Activated gamma-delta T cell treated with Interleukin-2 at 50 U/mL for 16 hours (primary cell): ENCODE measurements at regions not wholly inside any gene's neighbourhood (a gene's known extent, or its start where the extent isn't known, plus 50 kb on each side); places are given as distances from the start of the nearest gene placed in this dataset.

Experiments used
- DNase-seq: peaks from one replicate; pipeline ENCODE4 v3.0.0-alpha.2; 2020

DNA sequence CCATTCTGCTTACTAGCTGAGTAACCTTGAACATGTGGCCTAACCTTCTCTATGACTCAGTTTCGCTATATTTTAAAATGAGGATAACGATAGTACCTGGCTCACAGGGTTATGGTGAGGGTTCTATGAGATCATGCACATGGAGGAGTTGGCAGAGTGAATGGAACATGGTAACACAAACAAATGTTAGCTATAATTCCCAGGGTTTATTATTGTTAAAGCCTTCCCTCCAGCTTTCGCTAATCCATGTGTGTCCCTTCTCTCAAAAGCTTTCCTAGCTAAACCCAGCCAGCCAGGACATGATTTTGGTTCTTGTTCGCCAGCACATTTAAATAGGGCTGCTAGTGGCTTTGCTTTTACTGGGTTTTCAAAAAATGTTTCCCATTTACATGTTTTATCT is 361.0 kb upstream of the NFE2L3 start:
- DNase-seq, result no peak

DNA sequence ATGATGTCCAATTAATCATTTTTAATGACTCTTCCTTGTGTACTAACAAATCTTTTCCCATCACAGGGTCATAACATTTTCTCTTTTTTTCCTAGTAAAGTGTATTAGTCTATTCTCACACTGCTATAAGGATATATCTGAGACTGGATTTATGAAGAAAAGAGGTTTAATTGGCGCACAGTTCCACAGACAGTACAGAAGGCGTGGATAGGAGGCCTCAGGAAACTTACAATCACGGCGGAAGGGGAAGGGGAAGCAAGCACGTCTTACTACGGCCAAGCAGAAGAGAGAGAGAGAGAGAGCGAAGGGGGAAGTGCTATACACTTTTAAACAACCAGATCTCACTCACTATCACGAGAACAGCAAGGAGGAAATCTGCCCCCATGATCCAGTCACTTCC is 359.4 kb upstream of the NFE2L3 start:
- DNase-seq, result no peak

DNA sequence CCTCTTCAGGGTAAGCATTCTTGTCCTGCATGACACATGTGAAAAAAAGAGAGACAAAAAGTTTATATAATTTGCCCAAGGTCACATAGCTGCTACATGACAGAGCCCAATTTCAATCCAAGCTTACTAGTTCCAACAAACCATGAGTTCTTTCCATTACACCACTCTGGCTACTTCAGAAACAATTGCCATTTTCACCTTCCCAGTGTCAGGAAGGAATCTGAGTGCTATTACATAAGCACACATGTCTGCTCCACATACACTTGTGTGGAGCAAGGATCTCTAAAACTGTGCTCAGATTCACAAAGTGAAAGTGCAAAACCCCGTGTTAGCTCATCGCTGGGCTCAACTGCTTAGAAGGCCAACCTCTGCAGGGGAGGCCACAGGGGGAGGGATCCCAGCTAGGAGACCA is 356.2 kb upstream of the NFE2L3 start:
- no peak for DNase-seq

DNA sequence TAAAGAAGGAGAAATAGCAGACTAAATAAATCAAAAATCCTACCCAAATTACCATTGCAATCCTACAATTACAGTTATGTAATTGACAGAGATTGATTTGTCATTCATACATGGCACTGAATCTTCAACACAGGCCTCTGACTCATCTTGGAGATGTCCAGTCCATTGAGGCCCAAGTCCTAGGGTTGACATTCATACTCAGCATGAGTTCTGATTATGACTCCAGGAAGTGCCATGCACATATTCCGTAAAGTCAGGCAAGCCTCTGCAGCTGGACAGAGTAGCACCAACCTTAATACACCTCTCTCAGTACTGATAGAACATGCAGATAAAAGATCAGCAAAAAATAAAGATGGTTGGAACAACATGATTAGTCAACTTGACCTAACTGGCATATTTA is 353.7 kb upstream of the NFE2L3 start:
- no peak for DNase-seq

DNA sequence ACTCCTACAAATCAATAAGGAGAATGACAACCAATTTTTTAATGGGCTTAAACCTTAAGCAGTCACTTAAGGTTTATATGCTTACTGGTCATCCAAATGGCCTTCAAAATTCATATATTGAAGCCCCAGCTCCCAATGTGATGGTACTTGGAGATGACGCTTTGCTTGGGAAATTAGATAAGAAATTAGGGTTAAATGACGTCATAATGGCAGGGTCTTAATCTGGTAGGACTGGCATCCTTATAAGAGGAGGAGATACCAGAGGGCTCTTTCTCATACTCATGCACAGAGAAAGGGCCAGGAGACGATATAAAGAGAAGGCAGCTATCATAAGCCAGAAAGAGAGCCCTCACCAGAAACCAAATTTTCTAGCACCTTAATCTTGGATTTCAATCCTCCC is 350.8 kb upstream of the NFE2L3 start:
- no peak for DNase-seq

DNA sequence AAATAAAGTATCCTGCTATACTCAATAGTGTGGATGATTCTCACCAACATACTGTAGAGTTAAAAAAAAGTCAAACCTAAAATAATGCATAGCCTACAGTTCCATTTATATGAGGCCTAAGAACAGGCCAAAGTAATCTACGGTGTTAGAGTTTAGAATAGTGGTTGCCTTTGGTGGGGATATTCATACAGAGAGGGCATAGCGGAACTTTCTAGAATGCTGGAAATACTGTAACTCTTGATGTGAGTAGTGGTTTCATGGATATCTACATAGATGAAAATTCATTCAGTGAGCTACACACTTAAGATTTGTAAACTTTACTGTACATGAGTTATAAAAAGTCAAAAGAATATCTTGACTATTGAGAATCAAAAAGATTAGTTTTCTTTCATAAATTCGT is 349.9 kb upstream of the NFE2L3 start:
- no peak for DNase-seq

DNA sequence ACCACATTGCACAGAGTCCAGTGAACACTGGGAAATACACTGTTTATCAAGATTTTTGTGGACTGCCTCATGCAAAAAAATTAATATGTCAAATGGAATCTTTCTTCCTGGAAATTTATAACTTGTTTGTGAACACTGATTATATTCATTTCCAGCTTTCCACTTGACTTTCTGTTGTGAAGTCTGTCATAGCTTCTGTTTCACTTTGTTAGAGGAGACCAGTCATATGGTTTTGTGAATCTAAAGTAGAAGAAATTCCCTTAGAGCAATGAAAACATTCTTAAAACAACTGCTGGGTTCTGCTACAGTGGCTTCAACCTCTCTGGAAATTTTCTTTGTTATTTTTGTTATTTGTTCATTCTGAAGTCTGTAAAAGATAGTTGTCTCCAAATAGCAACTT is 349.5 kb upstream of the NFE2L3 start:
- DNase-seq, result no peak

DNA sequence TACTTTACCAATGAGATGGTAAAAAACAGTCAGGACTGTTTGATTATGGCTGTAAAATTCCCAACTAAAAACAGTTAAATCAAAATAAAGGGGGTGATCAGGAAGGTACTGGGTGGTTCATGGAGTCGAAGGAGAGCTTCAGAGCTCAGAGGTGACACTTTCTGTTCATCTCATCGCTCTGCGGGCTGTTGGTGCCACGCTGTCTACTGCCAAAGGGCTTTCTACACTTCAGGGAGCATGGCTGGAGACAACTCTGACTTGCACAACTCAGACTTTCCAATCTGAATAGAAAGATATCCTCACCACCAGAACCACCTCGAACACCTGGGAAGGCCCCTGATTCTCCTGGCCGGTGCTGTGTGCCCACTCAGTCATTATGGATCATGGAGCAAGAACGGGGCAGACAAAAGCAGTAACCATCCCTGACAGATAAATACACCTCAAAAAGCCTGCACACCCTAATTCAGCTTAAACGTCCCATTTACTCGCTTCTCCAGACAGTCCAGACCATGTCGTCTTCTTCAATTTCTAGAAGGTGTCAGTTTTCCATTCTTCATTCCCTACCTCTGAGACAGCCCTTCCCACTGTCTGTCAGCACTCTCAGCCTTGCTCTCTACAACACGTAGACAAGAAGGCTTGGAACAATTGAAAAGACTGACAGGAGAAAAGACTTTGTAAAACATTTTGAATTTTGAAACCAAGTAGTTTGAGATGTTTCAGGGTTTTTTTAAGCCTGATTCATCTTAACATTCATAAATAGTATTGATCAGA is 348.7 kb upstream of the NFE2L3 start:
- DNase-seq, result no peak

DNA sequence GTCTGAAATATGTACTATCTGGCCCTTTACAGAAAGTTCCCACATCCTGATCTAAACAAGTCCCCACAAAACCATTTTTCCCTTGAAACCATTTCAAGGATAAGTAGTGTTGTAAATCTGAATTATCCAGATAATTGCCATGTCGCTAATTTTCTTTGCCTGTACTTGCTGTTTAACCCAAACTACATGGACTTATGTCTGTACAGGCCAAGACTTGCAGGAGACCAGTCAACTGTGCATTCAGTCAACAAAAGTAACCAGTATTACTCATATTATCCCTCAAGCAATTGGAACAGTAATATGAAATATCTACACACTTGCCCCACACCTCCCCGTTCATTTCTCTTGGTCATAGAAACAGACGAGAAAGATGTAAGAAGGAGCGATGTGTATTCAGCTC is 347.8 kb upstream of the NFE2L3 start:
- DNase-seq, result no peak

DNA sequence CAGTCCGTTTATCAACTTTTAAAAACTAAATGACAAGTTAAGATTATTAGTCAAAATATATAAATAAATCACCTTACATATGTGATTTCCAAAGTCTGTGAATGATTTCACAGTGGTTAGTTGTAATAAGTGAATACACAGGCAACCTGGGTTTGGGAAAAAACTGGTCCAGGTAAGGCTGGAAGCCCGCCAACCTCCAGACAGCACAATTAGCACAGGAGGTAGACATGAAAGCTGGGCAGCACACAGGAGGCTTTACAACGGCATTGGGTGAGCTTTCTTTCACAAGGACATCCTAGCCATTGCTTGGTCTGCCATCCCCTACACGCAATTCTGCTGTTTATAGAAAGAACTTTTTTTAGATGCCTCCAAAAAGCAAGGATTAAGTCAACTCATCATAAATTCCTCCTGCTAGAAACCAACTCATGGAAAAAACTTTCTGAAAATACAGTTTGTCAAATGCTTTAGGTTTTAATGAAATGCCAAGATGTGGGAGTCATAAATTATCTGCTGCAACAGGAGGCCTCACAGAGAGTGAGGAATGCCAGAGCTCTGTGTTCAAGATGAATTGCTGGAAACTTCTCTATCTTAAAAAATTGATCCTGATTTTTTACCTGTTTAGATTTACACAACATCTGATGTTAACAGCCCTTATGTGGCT is 346.8 kb upstream of the NFE2L3 start:
- no peak for DNase-seq

DNA sequence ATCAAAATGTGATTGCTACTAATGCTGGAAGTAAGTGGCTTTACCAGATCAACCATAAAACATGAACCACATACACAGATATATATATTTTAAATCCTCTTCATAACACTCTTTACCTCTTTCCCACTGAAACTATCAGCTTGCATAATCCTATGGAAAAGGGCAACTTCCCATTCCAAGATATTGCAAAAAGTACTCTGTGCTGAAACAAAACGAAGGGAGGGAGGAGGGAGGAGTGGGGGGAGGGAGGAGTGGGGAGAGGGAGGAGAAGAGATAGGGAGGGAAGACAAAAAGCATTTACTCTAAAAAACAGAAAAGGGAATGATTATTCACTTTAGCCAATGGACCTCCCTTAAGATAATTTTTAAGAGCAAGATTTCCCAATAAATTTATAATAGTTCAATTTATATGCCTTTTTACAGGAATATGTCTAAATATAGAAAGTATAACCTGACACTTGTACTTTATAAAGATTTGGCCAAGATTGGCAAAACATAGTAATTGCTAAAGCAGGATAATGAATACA is 344.8 kb upstream of the NFE2L3 start:
- no peak for DNase-seq

DNA sequence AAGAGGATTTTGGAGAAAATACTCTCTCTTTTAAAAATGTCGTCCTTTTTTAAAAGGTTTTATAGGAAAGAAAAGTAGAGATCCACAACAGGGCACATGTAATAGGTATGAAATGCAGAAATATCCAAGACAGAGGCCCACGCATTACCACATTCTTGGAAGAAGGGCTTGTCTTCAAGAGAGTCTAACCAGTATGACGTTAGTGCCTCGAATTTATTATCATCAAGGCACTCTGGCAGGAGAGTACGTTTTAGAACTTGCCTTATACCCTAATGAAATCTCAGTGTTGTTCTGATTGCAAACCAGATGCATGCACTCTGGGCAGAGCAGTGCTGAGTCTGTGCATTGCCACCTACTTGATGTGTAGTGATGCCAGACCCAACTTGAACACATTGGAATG is 342.6 kb upstream of the NFE2L3 start:
- no peak for DNase-seq

DNA sequence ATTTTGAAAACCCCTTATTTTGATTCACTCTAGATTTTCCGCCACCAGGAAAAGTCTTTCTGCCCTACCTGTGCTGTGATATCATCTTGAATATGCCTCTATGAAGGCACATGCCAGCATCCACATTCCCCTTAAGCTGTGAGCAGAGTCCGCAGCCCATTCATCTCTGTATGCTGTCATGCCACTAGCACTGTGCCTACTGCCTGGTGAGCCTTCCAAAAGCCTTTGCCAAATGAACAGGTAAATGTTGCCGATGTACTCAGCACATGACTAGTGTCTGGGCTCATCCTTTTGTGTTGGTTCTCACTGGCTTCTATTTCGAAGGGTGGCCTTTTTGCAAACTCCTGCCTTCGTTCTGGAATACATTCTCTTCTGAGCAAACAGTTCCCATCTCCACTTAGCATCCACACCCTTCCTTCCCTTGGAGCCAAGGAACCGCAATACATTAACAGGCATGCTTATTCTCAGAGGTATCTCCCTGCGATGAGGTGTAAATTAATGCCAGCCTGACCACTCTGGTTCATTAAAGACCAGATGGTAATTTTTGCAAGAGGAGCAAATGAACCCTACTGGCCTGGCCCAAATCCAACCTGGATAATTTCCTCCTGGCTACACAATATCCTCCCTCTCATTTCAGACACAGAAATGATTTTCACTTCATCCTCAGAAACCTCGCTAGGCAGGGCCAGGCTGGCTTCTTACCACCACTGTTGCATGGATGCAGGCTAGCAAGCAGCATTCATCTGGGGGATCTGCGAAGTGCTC is 339.7 kb upstream of the NFE2L3 start:
- DNase-seq, result no peak

DNA sequence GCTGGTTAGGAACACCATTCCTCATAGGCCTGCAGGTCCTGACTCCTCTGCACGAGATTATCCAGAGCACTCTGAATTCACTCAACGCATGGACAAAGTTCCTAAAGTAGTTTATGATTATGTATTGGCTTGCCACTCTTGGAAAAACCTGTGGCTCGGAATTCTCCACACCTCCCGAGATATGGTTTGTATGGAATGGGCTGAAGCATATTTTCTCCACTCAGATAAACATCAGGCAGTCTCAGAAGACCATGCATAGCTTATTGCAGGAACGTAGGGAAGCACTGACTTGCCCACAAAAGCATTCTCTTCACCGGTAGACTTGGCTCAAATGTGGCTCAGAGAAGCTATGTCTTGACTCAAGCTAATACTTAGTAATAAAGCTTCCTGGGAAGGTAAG is 338.6 kb upstream of the NFE2L3 start:
- no peak for DNase-seq

DNA sequence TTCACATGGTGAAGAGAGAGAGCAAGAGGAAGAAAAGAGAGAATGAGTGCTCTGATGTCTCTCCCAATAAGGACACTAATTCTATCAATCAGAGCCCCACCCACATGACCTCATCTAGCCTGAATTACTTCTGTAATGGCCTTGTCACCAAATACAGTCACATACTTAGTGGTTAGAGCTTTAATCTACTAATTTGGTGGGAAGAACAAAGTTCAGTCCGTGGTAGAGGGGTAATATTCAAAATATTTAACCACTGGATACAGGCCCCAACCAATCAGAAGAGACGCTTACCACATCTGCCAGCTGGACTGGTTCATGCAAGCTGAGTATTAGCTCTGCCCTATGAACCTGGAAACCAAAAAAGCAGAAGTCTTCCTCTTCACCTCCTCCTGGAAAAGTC is 336.3 kb upstream of the NFE2L3 start:
- no peak for DNase-seq

DNA sequence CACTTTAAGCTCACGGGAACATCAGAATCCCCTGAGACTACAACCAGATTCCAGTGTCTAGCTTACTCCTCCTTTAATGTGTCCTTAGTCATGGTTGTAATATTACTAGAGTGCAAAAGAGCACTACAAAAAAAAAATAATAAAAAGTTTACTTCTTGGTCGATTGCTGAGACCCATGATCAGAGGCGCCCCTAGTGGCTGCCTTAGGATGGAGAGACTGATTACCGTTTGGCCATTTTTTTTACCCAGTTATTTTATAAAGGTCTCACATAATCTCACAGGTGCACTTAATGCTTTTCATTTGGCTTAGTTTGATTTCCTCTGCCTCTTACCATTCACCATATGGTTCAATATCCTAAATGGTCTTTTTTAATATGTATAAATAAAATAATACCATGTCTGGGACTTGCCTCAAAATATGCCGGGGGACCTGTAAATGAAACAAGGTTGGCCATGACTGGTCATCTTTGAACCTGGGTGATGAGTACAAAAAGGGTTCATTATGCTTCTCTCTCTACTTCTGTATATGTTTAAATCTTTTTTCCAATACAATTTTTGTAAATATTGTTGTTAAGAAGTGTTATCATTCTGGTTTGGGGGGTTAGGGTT is 331.5 kb upstream of the NFE2L3 start:
- no peak for DNase-seq

DNA sequence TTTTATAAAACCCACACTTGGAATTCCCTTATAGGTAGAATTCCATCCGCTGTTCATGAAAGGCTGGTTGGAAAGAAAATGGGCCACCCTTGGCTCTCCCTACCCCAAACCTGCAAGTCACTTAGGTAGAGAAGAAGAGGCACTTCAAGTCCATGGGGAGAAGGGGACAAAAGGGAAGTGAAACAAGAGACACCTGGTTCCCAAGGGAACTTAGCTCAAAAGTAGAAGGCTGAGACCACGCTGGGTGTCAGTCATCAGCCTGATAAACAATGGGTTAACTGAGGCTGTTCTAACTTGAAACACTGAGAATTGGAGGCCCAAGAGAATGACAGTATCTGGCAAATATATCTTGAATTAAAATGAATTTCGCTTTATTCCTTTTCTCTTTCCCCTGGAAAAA is 330.8 kb upstream of the NFE2L3 start:
- no peak for DNase-seq

DNA sequence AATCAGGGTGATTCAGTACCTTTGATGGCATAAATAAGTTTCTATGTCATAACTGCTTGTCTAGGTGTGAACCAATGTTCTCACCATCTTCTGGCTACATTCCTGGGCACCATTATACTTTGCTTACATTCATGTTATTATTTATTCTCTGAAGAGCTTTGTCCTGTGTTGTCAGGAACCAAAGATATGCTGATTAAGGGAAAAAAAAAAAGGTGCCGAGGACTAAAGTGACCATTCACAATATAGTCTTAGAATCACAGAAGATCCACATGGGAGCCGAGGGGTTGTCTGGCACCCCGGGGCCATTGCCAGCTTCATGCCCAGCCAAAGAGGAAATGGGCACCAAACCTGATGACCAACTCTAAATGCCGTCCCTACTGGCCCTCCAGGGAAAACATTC is 329.2 kb upstream of the NFE2L3 start:
- no peak for DNase-seq

DNA sequence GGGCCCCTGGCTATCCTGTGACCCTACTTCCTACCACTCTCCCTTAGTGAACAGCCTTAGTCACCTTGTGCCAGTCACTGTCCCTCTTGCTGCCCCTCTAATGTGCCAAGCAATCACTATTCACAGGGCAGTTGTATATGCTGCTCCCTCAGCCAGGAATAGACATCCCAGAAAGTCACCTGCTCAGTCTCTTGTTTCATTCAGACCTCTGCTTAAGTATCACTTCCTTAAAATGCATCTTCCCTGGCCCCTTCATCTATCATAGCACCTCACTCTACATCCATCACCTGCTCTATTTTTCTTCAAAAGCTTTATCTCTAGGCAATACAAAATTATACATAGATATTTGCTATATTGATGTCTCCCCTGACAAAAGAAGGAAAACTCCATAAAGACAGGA is 328.4 kb upstream of the NFE2L3 start:
- DNase-seq, result no peak

DNA sequence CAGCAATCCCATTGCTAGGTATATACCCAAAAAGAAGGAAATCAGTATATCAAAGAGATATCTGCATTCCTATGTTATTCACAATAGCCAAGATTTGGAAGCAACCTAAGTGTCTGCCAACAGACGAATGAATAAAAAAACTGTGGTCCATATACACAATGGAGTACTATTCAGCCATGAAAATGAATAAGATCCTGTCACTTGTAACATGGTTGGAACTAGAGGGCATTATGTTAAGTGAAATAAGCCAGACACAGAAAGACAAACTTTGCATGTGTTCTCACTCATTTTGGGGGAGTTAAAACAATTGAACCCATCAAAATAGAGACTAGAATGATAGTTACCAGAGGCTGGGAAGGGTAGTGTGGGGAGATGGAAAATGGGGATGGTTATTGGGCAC is 323.5 kb upstream of the NFE2L3 start:
- no peak for DNase-seq

DNA sequence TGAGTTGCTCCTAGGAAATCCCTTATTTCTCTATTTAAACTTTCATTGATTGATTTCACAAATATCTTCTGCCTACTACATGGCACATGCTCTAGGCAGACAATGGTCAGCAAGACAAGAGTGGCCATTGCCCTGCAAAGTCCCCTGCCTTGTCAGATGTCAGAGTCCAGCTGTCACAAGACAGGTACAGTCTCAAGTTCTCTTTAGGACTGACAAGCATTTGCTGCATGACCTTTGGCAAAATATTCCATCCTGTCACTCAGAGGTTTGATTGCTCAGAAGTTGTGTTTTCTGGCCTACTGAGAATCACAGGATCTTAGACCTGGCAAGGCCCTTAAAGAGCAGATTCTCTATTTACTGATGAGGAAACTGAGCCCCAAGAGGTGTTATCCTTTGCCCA is 322.3 kb upstream of the NFE2L3 start:
- no peak for DNase-seq

DNA sequence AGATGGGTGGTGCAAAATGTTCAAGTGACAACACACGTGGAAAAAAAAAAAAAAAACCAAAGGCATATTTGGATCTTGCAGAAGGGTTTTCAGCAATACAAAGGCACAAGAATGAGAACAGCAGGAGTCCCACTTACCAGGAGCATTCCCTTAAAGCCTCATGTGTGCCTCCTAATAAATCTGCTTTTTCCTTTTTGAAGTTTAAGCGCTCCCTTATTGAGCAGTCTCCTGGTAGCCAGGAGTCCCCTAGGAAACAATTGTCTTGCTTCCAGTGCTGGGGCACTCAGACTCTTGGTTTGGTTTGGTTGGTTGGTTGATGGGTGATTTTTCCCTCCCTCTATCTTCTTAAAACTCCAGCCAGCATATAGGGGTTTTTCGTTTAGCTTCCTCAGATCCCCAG is 321.8 kb upstream of the NFE2L3 start:
- DNase-seq, result no peak

DNA sequence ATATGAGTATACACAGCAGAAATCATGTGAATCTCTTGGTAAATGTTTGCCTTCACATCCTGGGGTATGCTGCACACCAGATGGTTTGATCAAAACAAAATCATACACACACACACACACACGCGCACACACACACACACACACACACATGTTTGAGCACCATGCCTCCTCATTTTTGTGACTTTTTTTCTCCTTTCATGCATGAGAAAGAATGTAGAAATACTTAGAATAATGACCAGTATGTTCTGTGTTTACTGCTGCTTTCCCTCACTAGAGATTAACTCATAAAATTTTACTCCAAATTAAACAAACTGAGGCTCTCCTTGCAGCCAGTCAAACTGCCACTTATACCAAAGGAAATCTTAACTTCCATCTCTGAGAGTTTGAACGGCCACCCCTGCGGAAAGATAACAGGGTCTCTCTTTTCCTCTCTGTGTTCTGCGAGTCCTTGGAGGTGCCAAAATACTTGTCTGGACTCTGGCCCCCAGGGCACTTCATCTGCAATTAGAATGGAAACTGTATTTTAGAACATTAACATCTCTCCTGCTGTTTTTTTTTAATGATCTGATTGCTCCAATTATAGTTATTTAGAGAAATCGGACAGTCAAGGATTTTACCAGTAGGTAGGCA is 320.8 kb upstream of the NFE2L3 start:
- no peak for DNase-seq
